SK-N-SH (cell line): ENCODE measurements at regions not wholly inside any gene's neighbourhood (a gene's known extent, or its start where the extent isn't known, plus 50 kb on each side); places are given as distances from the start of the nearest gene placed in this dataset.

Source experiments
- CTCF ChIA-PET: fragments of 300-600, 350-600 bp; formaldehyde crosslinking; extraction: SDS; loops from one replicate; lab custom pipeline; 2021; lab: Yijun Ruan, JAX
- POLR2A ChIA-PET: fragments of 350-600 bp; sonication (Branson Sonifier 250); formaldehyde crosslinking; extraction: SDS; loops from one replicate; lab custom pipeline; 2020; ENCODE audit warnings: antibody characterized with exemption, inconsistent platforms; lab: Yijun Ruan, JAX
- DNase-seq: peaks from one replicate; pipeline ENCODE4 v3.0.0; 2012
- H2AFZ ChIP-seq: fragments of 200-600 bp; sonication (generic); 2 replicates; pipeline ENCODE4 v1.8.1; 2016; ENCODE audit warnings: antibody characterized with exemption, mild to moderate bottlenecking, low read depth
- H3F3A ChIP-seq: fragments of 200-600 bp; sonication (generic); replicated peaks from 2 replicates; pipeline ENCODE3; 2016; ENCODE audit warnings: antibody characterized with exemption, mild to moderate bottlenecking; ENCODE audit not compliant: insufficient read depth
- H3K27ac ChIP-seq, 2 experiments: fragments of 200-500 bp in 1 of 2; fragments of 200-600 bp in 1 of 2; sonication (Bioruptor generic) in 1 of 2; sonication (generic), shearing (Covaris generic) in 1 of 2; 2 replicates each; pipeline versions ENCODE4 v1.5.1 to v1.6.1; 2014 to 2016; ENCODE audit warnings: low read depth in 2 of 2, inconsistent platforms in 1 of 2, low read length in 1 of 2, mild to moderate bottlenecking in 1 of 2, mixed read lengths in 1 of 2
- H3K27me3 ChIP-seq: fragments of 200-600 bp; sonication (generic), shearing (Covaris generic); 2 replicates; pipeline ENCODE4 v1.6.1; 2016; ENCODE audit warnings: mixed run types; ENCODE audit not compliant: insufficient read depth
- H3K36me3 ChIP-seq, 2 experiments: fragments of 200-500 bp in 1 of 2; fragments of 200-600 bp in 1 of 2; sonication (Bioruptor generic) in 1 of 2; sonication (generic) in 1 of 2; replicated peaks in 1 of 2; 2 replicates each; pipeline versions ENCODE3 to v1.5.1; 2014 to 2016; ENCODE audit warnings: low read length in 1 of 2, mild to moderate bottlenecking in 1 of 2; ENCODE audit not compliant: insufficient read depth in 2 of 2, control insufficient read depth in 1 of 2
- H3K4me1 ChIP-seq, 2 experiments: fragments of 200-500 bp in 1 of 2; fragments of 200-600 bp in 1 of 2; sonication (Bioruptor generic) in 1 of 2; sonication (generic), shearing (Covaris generic) in 1 of 2; 2 replicates each; pipeline versions ENCODE4 v1.5.1 to v1.6.1; 2014 to 2016; ENCODE audit warnings: low read depth in 1 of 2, low read length in 1 of 2, mixed run types in 1 of 2; ENCODE audit not compliant: insufficient read depth in 2 of 2, control insufficient read depth in 1 of 2
- H3K4me2 ChIP-seq: fragments of 200-600 bp; sonication (generic), shearing (Covaris generic); 2 replicates; pipeline ENCODE4 v1.6.1; 2017; ENCODE audit warnings: mixed run types
- H3K4me3 ChIP-seq, 2 experiments: fragments of 200-500 bp in 1 of 2; fragments of 200-600 bp in 1 of 2; sonication (Bioruptor generic) in 1 of 2; sonication (generic), shearing (Covaris generic) in 1 of 2; 2 replicates each; pipeline versions ENCODE4 v1.5.1 to v1.8.1; 2014 to 2016; ENCODE audit warnings: low read depth in 2 of 2, inconsistent platforms in 1 of 2, low read length in 1 of 2, mild to moderate bottlenecking in 1 of 2, mixed read lengths in 1 of 2, moderate library complexity in 1 of 2
- H3K79me2 ChIP-seq: fragments of 200-600 bp; sonication (generic); 2 replicates; pipeline ENCODE4 v1.8.1; 2017; ENCODE audit warnings: mild to moderate bottlenecking; ENCODE audit not compliant: insufficient read depth
- H3K9ac ChIP-seq: fragments of 200-600 bp; sonication (generic); 2 replicates; pipeline ENCODE4 v1.6.1; 2017; ENCODE audit warnings: mixed run types
- H3K9me2 ChIP-seq: fragments of 200-600 bp; sonication (generic); 2 replicates; pipeline ENCODE4 v1.6.1; 2017; ENCODE audit warnings: mixed run types
- H3K9me3 ChIP-seq: fragments of 200-600 bp; sonication (generic); 2 replicates; pipeline ENCODE4 v1.6.1; 2017; ENCODE audit warnings: mixed run types, mild to moderate bottlenecking, moderate library complexity
- H4K20me1 ChIP-seq: fragments of 200-600 bp; sonication (generic); 2 replicates; pipeline ENCODE4 v1.6.1; 2017; ENCODE audit warnings: mild to moderate bottlenecking, mixed run types; ENCODE audit not compliant: insufficient read depth
- ELF1 ChIP-seq: IDR thresholded peaks from 2 replicates; pipeline ENCODE4 v1.4.0; 2012
- EP300 ChIP-seq, 2 experiments: IDR thresholded peaks; 2 replicates each; pipeline versions ENCODE4 v1.4.0 to v1.6.1; 2012; ENCODE audit warnings: borderline replicate concordance in 1 of 2, low read depth in 1 of 2, low read length in 1 of 2
- FOXM1 ChIP-seq: IDR thresholded peaks from 2 replicates; pipeline ENCODE4 v1.4.0; 2012; ENCODE audit warnings: low read depth, mild to moderate bottlenecking
- GABPA ChIP-seq: IDR thresholded peaks from 2 replicates; pipeline ENCODE4 v1.4.0; 2012; ENCODE audit warnings: low read depth, mild to moderate bottlenecking
- GATA2 ChIP-seq: sonication (generic); formaldehyde crosslinking; IDR thresholded peaks from 2 replicates; pipeline ENCODE4 v1.5.0; 2020; ENCODE audit warnings: mild to moderate bottlenecking, missing genetic modification reagents
- MEF2A ChIP-seq: IDR thresholded peaks from 2 replicates; pipeline ENCODE4 v1.4.0; 2012; ENCODE audit warnings: low read depth, borderline replicate concordance
- MXI1 ChIP-seq: IDR thresholded peaks from 2 replicates; pipeline ENCODE4 v1.6.1; 2012; ENCODE audit warnings: mild to moderate bottlenecking, low read depth, low read length, improper control_type of control experiment
- NFIC ChIP-seq: IDR thresholded peaks from 2 replicates; pipeline ENCODE4 v1.4.0; 2012; ENCODE audit warnings: borderline replicate concordance
- POLR2AphosphoS5 ChIP-seq: IDR thresholded peaks from 2 replicates; pipeline ENCODE4 v1.6.1; 2012; ENCODE audit warnings: low read depth, low read length
- RAD21 ChIP-seq: IDR thresholded peaks from 2 replicates; pipeline ENCODE4 v1.6.1; 2012; ENCODE audit warnings: mild to moderate bottlenecking, low read length
- RXRA ChIP-seq: IDR thresholded peaks from 2 replicates; pipeline ENCODE4 v1.4.0; 2012; ENCODE audit warnings: low read depth, mild to moderate bottlenecking, borderline replicate concordance
- SIN3A ChIP-seq: IDR thresholded peaks from 2 replicates; pipeline ENCODE4 v1.6.1; 2012; ENCODE audit warnings: low read depth, mild to moderate bottlenecking, low read length, moderate library complexity, borderline replicate concordance
- SMC3 ChIP-seq: IDR thresholded peaks from 2 replicates; pipeline ENCODE4 v1.6.1; 2012; ENCODE audit warnings: low read depth, low read length, improper control_type of control experiment
- TEAD4 ChIP-seq: IDR thresholded peaks from 2 replicates; pipeline ENCODE4 v1.4.0; 2012; ENCODE audit warnings: mild to moderate bottlenecking, borderline replicate concordance; ENCODE audit not compliant: insufficient read depth
- WGBS: methylation state at CpG from one replicate; pipeline ENCODE4 v1.1.6; 2017; ENCODE audit warnings: low lambda C conversion rate; 5-methylcytosine and 5-hydroxymethylcytosine counted together
- TF ChIP-seq, protein P1 (sequence below): IDR thresholded peaks from 2 replicates; pipeline ENCODE4 v1.4.0; 2012; ENCODE audit warnings: low read depth
- TF ChIP-seq, protein P2 (sequence below): IDR thresholded peaks from 2 replicates; pipeline ENCODE4 v1.4.0; 2012; ENCODE audit warnings: low read depth, borderline replicate concordance
- TF ChIP-seq, protein P3 (sequence below): IDR thresholded peaks from 2 replicates; pipeline ENCODE4; 2012

DNA sequence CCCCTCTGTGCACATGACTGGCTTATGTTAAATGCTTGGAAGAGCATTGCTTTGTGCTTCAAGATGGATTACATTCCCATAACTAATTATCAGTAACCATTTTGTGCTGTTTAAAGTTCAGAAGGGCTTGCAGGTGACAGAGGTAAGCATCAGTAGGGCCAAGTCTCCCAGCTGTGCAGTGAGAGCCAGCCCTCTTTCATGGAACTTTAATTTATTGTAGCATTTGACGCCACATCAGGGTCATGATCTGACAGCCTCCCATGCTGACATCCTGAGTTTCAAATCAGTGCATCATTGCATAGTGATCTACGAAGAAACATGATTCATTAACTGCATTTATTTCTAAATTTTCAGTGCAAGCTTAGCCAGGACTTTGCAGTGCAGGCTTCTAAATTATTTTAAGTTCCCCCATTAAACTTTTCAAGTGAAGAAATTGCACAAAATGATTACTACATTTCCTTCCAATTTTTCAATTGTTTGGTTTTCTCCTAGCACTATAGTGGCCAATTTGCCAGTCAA lies 380.9 kb downstream of the UTRN start:
- Histone ChIP-seq H3K27me3 (no peaks in the 10 kb centered on the region), H3K4me3 (no peak overlapping the region), H2AFZ (no peak overlapping the region), H3K36me3 (no peaks in the 10 kb centered on the region), H3K9me2 (no peaks in the 10 kb centered on the region), H3K27ac (no peak overlapping the region), H3K79me2 (no peaks in the 10 kb centered on the region; the same call in 1 of the 2 replicates), H3K4me1 (peaks cover 0 to 4% of the 10 kb centered on the region in 2 experiments; a peak in 2 of 4 replicates), H4K20me1 (no peaks in the 10 kb centered on the region), H3K9ac (no peak overlapping the region), H3K4me2 (no peak overlapping the region), H3F3A (no peaks in the 10 kb centered on the region), H3K9me3 (no peaks in the 10 kb centered on the region)
- DNase-seq: no peak
- POLR2A ChIA-PET: no interaction called here
- 48% methylated on average over 2 of the region's 2 CpGs for WGBS
- CTCF ChIA-PET: no interaction called here
- TF ChIP-seq FOXM1 (no peak), MEF2A (no peak), EP300 (IDR thresholded peaks at IDR 0.05; ENCODE audit: borderline replicate concordance in 1 of 2, low read depth in 1 of 2, low read length in 1 of 2) (no peak), SIN3A (no peak), GABPA (no peak), NFIC (no peak), SMC3 (no peak), ELF1 (no peak)
- TF ChIP-seq, protein P1, sequence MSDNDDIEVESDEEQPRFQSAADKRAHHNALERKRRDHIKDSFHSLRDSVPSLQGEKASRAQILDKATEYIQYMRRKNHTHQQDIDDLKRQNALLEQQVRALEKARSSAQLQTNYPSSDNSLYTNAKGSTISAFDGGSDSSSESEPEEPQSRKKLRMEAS: no peak
- TF ChIP-seq, all 33 proteins: peak for 0

DNA sequence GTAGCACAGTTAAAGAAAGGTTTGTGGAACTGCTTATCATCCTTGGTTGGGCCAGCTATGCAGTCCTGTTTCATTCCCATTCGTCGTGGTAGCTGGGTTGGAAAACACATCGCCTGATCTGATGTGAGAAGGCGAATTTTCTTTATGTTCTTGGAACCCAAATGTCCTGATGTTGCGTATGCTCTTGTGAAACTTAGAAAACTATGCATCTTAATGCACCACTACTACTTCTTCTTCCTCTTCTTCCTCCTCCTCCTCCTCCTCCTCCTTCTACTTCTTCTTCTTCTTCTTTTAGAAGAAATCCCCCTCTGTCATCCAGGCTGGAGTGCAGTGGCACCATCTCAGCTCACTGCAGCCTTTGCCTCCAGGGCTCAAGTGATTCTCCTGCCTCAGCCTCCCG lies 381.6 kb downstream of the UTRN start:
- Histone ChIP-seq H3K4me2 (no peak overlapping the region), H3K9me2 (no peaks in the 10 kb centered on the region), H3K27ac (no peak overlapping the region), H3K79me2 (no peaks in the 10 kb centered on the region; the same call in 1 of the 2 replicates), H3F3A (no peaks in the 10 kb centered on the region), H2AFZ (no peak overlapping the region), H3K36me3 (no peaks in the 10 kb centered on the region), H3K9ac (no peak overlapping the region), H3K27me3 (no peaks in the 10 kb centered on the region), H3K9me3 (no peaks in the 10 kb centered on the region), H3K4me1 (no peaks in the 10 kb centered on the region; a peak in 1 of 4 replicates), H4K20me1 (no peaks in the 10 kb centered on the region), H3K4me3 (no peak overlapping the region)
- no peak for TF ChIP-seq GATA2 (CRISPR knock-in tag)
- no peak for TF ChIP-seq RAD21
- TF ChIP-seq, protein P2, sequence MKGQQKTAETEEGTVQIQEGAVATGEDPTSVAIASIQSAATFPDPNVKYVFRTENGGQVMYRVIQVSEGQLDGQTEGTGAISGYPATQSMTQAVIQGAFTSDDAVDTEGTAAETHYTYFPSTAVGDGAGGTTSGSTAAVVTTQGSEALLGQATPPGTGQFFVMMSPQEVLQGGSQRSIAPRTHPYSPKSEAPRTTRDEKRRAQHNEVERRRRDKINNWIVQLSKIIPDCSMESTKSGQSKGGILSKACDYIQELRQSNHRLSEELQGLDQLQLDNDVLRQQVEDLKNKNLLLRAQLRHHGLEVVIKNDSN: no peak
- TF ChIP-seq FOXM1: no peak
- no peak for TF ChIP-seq TEAD4
- TF ChIP-seq, protein P3, sequence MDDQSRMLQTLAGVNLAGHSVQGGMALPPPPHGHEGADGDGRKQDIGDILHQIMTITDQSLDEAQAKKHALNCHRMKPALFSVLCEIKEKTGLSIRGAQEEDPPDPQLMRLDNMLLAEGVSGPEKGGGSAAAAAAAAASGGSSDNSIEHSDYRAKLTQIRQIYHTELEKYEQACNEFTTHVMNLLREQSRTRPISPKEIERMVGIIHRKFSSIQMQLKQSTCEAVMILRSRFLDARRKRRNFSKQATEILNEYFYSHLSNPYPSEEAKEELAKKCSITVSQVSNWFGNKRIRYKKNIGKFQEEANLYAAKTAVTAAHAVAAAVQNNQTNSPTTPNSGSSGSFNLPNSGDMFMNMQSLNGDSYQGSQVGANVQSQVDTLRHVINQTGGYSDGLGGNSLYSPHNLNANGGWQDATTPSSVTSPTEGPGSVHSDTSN: no peak
- TF ChIP-seq POLR2AphosphoS5: no peak
- TF ChIP-seq, protein P1: no peak
- no peak for TF ChIP-seq RXRA
- TF ChIP-seq MXI1: no peak
- TF ChIP-seq MEF2A: no peak
- ChIA-PET CTCF (interaction anchor here (0.6 kb wide), 1 partner anchor 28 kb away, joined by 3 read pairs; no protein-coding TSS in a partner anchor), POLR2A (no interaction called here)
- DNase-seq: no peak
- 65% methylated on average over 6 of the region's 6 CpGs for WGBS
